ENCODE measurements at regions not wholly inside any gene's neighbourhood (a gene's known extent, or its start where the extent isn't known, plus 50 kb on each side); places are given as distances from the start of the nearest gene placed in this dataset.
"Not testable (repeated sequence)": the region's sequence is repeated elsewhere in the genome, so short reads cannot be mapped to it uniquely, and the experiment has no call there.

DNA sequence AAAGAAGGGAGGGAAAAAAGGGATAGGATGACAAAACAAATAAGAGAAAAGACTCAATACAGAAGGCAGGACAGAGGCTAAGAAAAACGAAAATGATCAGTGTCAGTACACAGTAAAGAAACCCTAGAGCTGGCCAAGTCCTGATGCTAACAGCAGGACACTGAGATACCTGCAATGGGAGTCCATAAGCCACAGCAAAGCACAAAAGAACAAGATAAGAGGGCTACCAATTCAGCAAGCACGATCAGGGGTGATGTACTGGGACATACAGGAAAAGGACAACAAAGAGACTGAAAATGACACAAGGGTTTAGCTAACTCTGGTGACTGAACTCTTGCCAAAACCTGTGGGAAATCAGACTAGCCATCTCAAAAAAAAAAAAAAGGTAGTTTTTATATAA lies 1072.6 kb upstream of the COX7C start:
- TF ChIP-seq, protein P1, sequence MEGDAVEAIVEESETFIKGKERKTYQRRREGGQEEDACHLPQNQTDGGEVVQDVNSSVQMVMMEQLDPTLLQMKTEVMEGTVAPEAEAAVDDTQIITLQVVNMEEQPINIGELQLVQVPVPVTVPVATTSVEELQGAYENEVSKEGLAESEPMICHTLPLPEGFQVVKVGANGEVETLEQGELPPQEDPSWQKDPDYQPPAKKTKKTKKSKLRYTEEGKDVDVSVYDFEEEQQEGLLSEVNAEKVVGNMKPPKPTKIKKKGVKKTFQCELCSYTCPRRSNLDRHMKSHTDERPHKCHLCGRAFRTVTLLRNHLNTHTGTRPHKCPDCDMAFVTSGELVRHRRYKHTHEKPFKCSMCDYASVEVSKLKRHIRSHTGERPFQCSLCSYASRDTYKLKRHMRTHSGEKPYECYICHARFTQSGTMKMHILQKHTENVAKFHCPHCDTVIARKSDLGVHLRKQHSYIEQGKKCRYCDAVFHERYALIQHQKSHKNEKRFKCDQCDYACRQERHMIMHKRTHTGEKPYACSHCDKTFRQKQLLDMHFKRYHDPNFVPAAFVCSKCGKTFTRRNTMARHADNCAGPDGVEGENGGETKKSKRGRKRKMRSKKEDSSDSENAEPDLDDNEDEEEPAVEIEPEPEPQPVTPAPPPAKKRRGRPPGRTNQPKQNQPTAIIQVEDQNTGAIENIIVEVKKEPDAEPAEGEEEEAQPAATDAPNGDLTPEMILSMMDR (conservative IDR thresholded peaks at IDR 0.05; ENCODE audit: low read length), result no peak
- no peak for DNase-seq (ENCODE audit: low read depth)
- H3K4me3 ChIP-seq (ENCODE audit: low read length), result no peak overlapping the region

DNA sequence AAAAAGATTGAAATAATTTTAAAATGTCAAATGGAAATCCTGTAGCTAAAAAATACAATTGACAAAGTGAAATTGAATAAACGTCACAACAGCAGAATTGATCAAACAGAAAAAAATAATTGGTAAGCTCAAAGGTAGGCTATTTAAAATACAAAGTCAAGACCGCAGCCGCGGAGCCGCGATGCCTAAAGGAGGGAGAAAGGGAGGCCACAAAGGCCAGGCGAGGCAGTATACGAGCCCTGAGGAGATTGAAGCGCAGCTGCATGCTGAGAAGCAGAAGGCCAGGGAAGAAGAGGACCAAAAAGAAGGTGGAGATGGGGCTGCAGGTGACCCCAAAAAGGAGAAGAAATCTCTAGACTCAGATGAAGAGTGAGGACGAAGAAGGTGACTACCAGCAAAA lies 1068.5 kb upstream of the COX7C start:
- no peak for DNase-seq (ENCODE audit: low read depth)
- TF ChIP-seq, protein P1 (conservative IDR thresholded peaks at IDR 0.05; ENCODE audit: low read length), result no peak
- no peak overlapping the region for H3K4me3 ChIP-seq (ENCODE audit: low read length)

DNA sequence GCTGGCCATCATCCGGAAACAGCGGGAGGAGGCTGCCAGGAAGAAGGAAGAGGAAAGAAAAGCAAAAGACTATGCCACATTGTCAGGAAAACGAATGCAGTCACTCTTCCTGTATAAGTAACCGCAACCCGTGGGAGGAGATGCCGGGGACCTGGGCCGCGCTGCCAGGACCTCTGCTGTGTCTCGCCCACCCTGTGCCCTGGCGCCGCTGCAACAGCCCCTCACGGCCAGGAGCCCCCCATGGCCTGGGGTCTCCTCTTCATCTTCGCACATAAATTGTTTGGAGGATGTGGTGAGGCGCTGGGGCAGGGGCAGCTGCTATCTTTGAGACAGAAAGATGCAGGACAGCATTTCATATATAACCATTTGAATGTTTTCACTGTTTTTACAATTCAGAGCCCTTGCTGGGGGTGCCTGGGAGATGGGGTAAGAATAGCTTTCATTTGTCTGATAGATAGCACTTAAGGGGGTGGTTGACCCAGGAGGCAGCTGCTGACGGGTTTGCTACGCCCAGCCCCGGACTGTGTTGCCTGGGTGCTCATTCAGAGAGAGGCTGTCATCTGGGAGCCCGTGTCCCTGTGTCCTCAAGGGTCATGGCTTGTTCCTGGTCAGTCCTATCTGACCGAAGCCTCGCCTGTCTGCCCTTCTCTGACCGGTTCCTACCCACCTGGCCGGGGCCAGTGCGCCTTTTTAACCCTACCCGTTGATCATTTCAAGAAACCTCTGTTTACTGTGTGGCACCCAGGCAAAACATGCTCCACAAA lies 1067.7 kb upstream of the COX7C start:
- H3K4me3 ChIP-seq (ENCODE audit: low read length), result no peak overlapping the region
- TF ChIP-seq, protein P1 (conservative IDR thresholded peaks at IDR 0.05; ENCODE audit: low read length), result no peak

DNA sequence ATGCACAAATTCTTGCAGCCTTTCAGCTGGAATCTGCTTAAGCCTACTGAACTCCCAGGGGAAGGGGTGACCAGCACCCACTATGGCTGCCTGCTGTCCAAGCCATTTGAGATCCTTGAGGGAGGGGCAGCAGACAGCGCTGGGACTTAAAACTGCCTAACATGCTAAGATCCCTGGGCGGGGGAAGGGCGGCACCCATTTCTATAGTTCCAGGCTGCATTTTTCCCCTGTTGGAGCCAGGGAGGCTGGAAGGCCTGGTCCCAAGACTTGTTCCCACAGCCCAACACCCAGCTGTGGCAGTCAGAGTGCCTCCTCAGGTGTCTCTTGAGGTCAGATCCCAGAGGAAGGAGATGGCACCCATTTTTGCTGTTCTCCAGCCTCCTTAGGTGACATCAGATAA lies 1061.3 kb upstream of the COX7C start:
- DNase-seq (ENCODE audit: low read depth), result no peak
- TF ChIP-seq, protein P1 (conservative IDR thresholded peaks at IDR 0.05; ENCODE audit: low read length), result no peak
- H3K4me3 ChIP-seq (ENCODE audit: low read length), result no peak overlapping the region

More for the DNA sequence above, 1067.7 kb upstream of the COX7C start:
- no peak for DNase-seq (ENCODE audit: low read depth)

DNA sequence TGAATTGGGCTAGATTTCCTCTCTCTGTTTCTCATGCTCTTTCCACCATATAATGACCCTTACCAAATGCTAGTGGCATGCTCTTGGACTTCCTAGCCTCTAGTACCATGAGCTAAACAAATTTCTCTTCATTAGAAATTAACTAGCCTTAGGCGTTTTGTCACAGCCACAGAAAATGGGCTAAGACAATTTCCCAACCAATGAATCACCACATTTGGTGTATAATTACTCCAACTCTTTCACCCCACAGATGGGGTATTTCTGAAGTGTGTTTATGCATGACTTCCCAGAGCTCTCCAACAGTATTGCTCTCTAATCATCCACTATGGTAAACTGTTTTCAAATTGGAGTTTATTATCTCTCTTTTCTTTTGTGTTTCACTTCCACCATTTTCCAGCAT lies 1041.1 kb upstream of the COX7C start:
- no peak for DNase-seq (ENCODE audit: low read depth)
- H3K4me3 ChIP-seq (ENCODE audit: low read length), result no peak overlapping the region
- TF ChIP-seq, protein P1 (conservative IDR thresholded peaks at IDR 0.05; ENCODE audit: low read length), result no peak

DNA sequence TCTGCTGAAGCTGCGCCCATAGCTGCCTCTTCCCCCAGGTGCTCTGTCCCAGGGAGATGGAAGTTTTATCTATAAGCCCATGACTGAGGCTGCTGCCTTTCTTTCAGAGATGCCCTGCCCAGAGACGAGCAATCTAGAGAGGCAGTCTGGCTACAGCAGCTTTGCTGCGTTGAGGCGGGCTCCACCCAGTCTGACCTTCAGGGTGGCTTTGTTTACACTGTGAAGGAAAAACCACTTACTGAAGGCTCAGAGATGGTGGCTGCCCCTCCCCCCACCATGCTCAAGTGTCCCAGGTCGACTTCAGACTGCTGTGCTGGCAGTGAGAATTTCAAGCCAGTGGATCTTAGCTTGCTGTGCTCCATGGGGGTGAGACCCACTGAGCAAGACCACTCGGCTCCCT lies 1029.9 kb upstream of the COX7C start:
- DNase-seq (ENCODE audit: low read depth); H3K4me3 ChIP-seq (ENCODE audit: low read length): not testable (repeated sequence)

DNA sequence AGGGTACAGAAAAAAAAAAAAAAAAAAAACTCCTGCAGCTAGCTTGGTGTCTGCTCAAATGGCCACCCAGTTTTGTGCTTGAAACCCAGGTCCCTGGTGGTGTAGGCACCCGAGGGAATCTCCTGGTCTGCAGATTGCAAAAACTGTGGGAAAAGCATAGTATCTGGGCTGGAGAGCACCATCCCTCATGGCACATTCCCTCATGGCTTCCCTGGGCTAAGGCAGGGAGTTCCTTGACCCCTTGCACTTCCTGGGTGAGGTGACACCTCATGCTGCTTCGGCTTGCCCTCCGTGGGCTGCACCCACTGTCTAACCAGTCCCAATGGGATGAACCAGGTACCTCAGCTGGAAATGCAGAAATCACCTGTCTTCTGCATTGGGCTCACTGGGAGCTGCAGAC lies 1029.5 kb upstream of the COX7C start:
- not testable (repeated sequence) for DNase-seq (ENCODE audit: low read depth); H3K4me3 ChIP-seq (ENCODE audit: low read length)

DNA sequence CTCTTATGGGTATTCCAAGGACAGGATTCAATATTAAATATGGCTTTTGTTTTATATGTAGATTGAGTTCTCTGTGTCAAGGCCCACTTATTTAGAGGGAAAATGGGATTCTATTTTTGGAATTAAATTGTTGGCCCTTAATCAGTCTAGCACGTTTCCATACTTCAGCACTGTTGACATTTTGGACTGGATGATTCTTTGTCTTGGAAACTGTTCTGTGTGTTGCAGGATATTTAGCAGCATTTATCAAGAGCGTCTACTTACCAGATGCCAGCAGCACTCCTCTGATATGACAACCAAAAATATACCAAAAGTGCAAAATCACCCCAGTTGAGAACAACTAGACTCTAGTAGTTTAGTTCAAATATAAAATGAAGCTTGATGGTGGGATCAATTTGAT lies 1027.0 kb upstream of the COX7C start:
- DNase-seq (ENCODE audit: low read depth), result no peak
- no peak overlapping the region for H3K4me3 ChIP-seq (ENCODE audit: low read length)
- TF ChIP-seq, protein P1 (conservative IDR thresholded peaks at IDR 0.05; ENCODE audit: low read length), result no peak

Data from AG10803 (cell line).